Retinal pigment epithelial cell (primary cell): ENCODE measurements at regions not wholly inside any gene's neighbourhood (a gene's known extent, or its start where the extent isn't known, plus 50 kb on each side); places are given as distances from the start of the nearest gene placed in this dataset.

Experiments
- DNase-seq: peaks from one replicate; pipeline ENCODE4 v3.0.0-alpha.2; 2010; ENCODE audit warnings: low read depth
- H3K4me3 ChIP-seq: 2 replicates; pipeline ENCODE4 v1.5.1; 2011; ENCODE audit warnings: mild to moderate bottlenecking, low read length, control low read depth, moderate library complexity
- CTCF ChIP-seq: conservative IDR thresholded peaks from 2 replicates; pipeline ENCODE4 v1.5.1; 2011; ENCODE audit warnings: low read depth, low read length, control low read depth, inconsistent platforms

GRCh38 chr4:7141151-7141834, 51.0 kb upstream of the SORCS2 start:
- TF ChIP-seq CTCF: no peak
- DNase-seq: no peak
- no peak overlapping the region for H3K4me3 ChIP-seq

- no peak for TF ChIP-seq CTCF
- DNase-seq: no peak
- no peak overlapping the region for H3K4me3 ChIP-seq
These were observed 51.7 kb upstream of the SORCS2 start for GRCh38 chr4:7140692-7141069.

GRCh38 chr4:7140062-7140691, 52.2 kb upstream of the SORCS2 start:
- H3K4me3 ChIP-seq: no peak overlapping the region
- no peak for DNase-seq
- no peak for TF ChIP-seq CTCF

- no peak for DNase-seq
- H3K4me3 ChIP-seq: no peak overlapping the region
- no peak for TF ChIP-seq CTCF
These were observed 53.0 kb upstream of the SORCS2 start for GRCh38 chr4:7139167-7139982.

GRCh38 chr4:7138223-7139166, 53.8 kb upstream of the SORCS2 start:
- TF ChIP-seq CTCF: no peak
- no peak for DNase-seq
- no peak overlapping the region for H3K4me3 ChIP-seq

- TF ChIP-seq CTCF: no peak
- no peak overlapping the region for H3K4me3 ChIP-seq
- no peak for DNase-seq
These were observed 54.8 kb upstream of the SORCS2 start for GRCh38 chr4:7137326-7138200.
